Spleen (tissue), 11 donors: ENCODE measurements at regions not wholly inside any gene's neighbourhood (a gene's known extent, or its start where the extent isn't known, plus 50 kb on each side); places are given as distances from the start of the nearest gene placed in this dataset.
A peak's percentile ranks its signal among the peaks of the same experiment; 100 is the strongest.

Experiments used
- DNase-seq: peaks from one replicate; pipeline ENCODE4 v3.0.0-alpha.2; 2020
- H3K27ac ChIP-seq, 8 donors: fragments of 200-600 bp; sonication (generic) in 7 of 8; 1 replicate in 4 of 8; 2 replicates in 4 of 8; pipeline versions ENCODE4 v1.5.0 to v1.8.0; 2016 to 2021; ENCODE audit warnings: inconsistent platforms in 4 of 8, mild to moderate bottlenecking in 4 of 8, moderate library complexity in 1 of 8
- H3K27me3 ChIP-seq, 7 donors: fragments of 200-600 bp; sonication (generic) in 6 of 7; replicated peaks in 1 of 7; 1 replicate in 4 of 7; 2 replicates in 3 of 7; pipeline versions ENCODE4 v1.5.0 to v1.8.0; 2016 to 2021; ENCODE audit warnings: inconsistent platforms in 3 of 7, mild to moderate bottlenecking in 1 of 7
- H3K36me3 ChIP-seq, 6 donors: fragments of 200-600 bp; sonication (generic) in 5 of 6; 1 replicate in 4 of 6; 2 replicates in 2 of 6; pipeline versions ENCODE4 v1.5.0 to v1.8.0; 2016 to 2021; ENCODE audit warnings: inconsistent platforms in 2 of 6
- H3K4me1 ChIP-seq, 6 donors: fragments of 200-600 bp; sonication (generic) in 5 of 6; 1 replicate in 3 of 6; 2 replicates in 3 of 6; pipeline versions ENCODE4 v1.5.0 to v1.8.0; 2016 to 2021; ENCODE audit warnings: inconsistent platforms in 3 of 6
- H3K4me3 ChIP-seq, 8 donors: fragments of 200-600 bp; sonication (generic) in 7 of 8; 1 replicate in 4 of 8; 2 replicates in 4 of 8; pipeline versions ENCODE4 v1.5.0 to v1.8.0; 2016 to 2021; ENCODE audit warnings: inconsistent platforms in 4 of 8, mild to moderate bottlenecking in 4 of 8, moderate library complexity in 2 of 8
- H3K9me3 ChIP-seq, 8 donors: fragments of 200-600 bp; sonication (generic) in 7 of 8; 1 replicate in 4 of 8; 2 replicates in 4 of 8; pipeline versions ENCODE4 v1.5.0 to v1.8.0; 2016 to 2021; ENCODE audit warnings: inconsistent platforms in 4 of 8
- CTCF ChIP-seq, 11 experiments: fragments of 200-600 bp in 7 of 11; fragments of 450-650 bp in 4 of 11; sonication (generic) in 4 of 11; IDR thresholded peaks in 8 of 11; conservative IDR thresholded peaks in 3 of 11; 1 replicate in 7 of 11; 2 replicates in 4 of 11; pipeline versions ENCODE4 v1.4.0 to v1.8.0; 2016 to 2021; ENCODE audit warnings: antibody characterized with exemption in 11 of 11, inconsistent platforms in 4 of 11, mild to moderate bottlenecking in 1 of 11
- POLR2A ChIP-seq, 3 donors: fragments of 450-650 bp; IDR thresholded peaks; one replicate each; pipeline ENCODE4 v1.5.1; 2017; ENCODE audit warnings: antibody characterized with exemption in 3 of 3, mild to moderate bottlenecking in 1 of 3
- POLR2AphosphoS5 ChIP-seq, 3 donors: sonication (generic); formaldehyde crosslinking; IDR thresholded peaks; one replicate each; pipeline ENCODE4 v1.5.1; 2017; ENCODE audit warnings: antibody characterized with exemption in 3 of 3
- WGBS, 5 donors: extraction: QIAGEN DNeasy Blood & Tissue Kit in 3 of 5; methylation state at CpG; one replicate each; pipeline versions ENCODE4 v1.1.5 to v1.1.7; 2013 to 2018; 5-methylcytosine and 5-hydroxymethylcytosine counted together
- intact Hi-C: fragments of 100-400 bp; cut with DNase I; formaldehyde crosslinking; loops from one replicate; pipeline ENCODE4 v1.15.0; 2023; ENCODE audit warnings: low total_unique reads
- donor health status: healthy with polysubstance abuse.
- donor health status: DM: no; HTN: no; CAD: no; lungs with moderate emphysema.
- donor health status: DM: no; HTN: no; CAD: no.
- donor health status: Bipolar disorder and iron deficiency.
- donor health status: healthy.
- donor health status: DM: no; HTN: no; CAD: no.
- donor health status: DM: yes; HTN: yes; CAD: no.

- 75 to 87% (median 84%) methylated on average over 7 of the region's 7 CpGs for WGBS, 5 donors
- intact Hi-C loops: no loop called here
- DNase-seq: no peak
Observed at GRCh38 chr14:100446572-100446971, 123.4 kb downstream of the SLC25A47 start.

GRCh38 chr14:100448376-100448775, 125.2 kb downstream of the SLC25A47 start:
- TF ChIP-seq POLR2A (IDR thresholded peaks at IDR 0.05) (no peak), CTCF (IDR thresholded peaks at IDR 0.05 in 8 of 11, conservative IDR thresholded peaks at IDR 0.05 in 3 of 11) (no peak), POLR2AphosphoS5 (IDR thresholded peaks at IDR 0.05) (no peak)
- Histone ChIP-seq H3K27ac (peak overlapping the region in 1 of 8 donors; percentile 0), H3K4me1 (peaks cover 0 to 17% (median 1%) of the 10 kb centered on the region in 6 donors), H3K27me3 (no peaks in the 10 kb centered on the region), H3K9me3 (no peaks in the 10 kb centered on the region), H3K4me3 (no peak overlapping the region), H3K36me3 (no peaks in the 10 kb centered on the region)
- intact Hi-C loops: no loop called here
- WGBS, 5 donors: 55 to 80% (median 72%) methylated on average over 5 of the region's 5 CpGs
- no peak for DNase-seq

More at GRCh38 chr14:100446572-100446971, 123.4 kb downstream of the SLC25A47 start:
- TF ChIP-seq POLR2AphosphoS5 (IDR thresholded peaks at IDR 0.05) (no peak), CTCF (IDR thresholded peaks at IDR 0.05 in 8 of 11, conservative IDR thresholded peaks at IDR 0.05 in 3 of 11) (no peak), POLR2A (IDR thresholded peaks at IDR 0.05) (no peak)
- no peaks in the 10 kb centered on the region for H3K36me3 ChIP-seq
- no peak overlapping the region for H3K27ac ChIP-seq
- H3K4me3 ChIP-seq: no peak overlapping the region
- peaks cover 0 to 19% (median 1%) of the 10 kb centered on the region in 6 donors for H3K4me1 ChIP-seq
- H3K9me3 ChIP-seq: no peaks in the 10 kb centered on the region
- no peaks in the 10 kb centered on the region for H3K27me3 ChIP-seq

- WGBS, 5 donors: 87 to 95% (median 94%) methylated on average over 11 to 14 of the region's 14 CpGs
Observed at GRCh38 chr14:100449225-100449987, 126.3 kb downstream of the SLC25A47 start.

More at GRCh38 chr14:100449225-100449987, 126.3 kb downstream of the SLC25A47 start:
- no peak for DNase-seq
- Histone ChIP-seq H3K27ac (no peak overlapping the region), H3K27me3 (no peaks in the 10 kb centered on the region), H3K9me3 (no peaks in the 10 kb centered on the region), H3K4me1 (peaks cover 0 to 17% (median 1%) of the 10 kb centered on the region in 6 donors), H3K36me3 (no peaks in the 10 kb centered on the region), H3K4me3 (no peak overlapping the region)
- intact Hi-C loops: no loop called here
- TF ChIP-seq POLR2A (IDR thresholded peaks at IDR 0.05) (no peak), CTCF (IDR thresholded peaks at IDR 0.05 in 8 of 11, conservative IDR thresholded peaks at IDR 0.05 in 3 of 11) (no peak), POLR2AphosphoS5 (IDR thresholded peaks at IDR 0.05) (no peak)
